GM23338 (cell line): ENCODE measurements at regions not wholly inside any gene's neighbourhood (a gene's known extent, or its start where the extent isn't known, plus 50 kb on each side); places are given as distances from the start of the nearest gene placed in this dataset.

Source experiments
- ATAC-seq: fragments of 200-7000 bp; cut with Tn5 transposase; 3 replicates; pipeline ENCODE4 v1.9.1; 2020
- DNase-seq: peaks from one replicate; pipeline ENCODE4 v3.0.0-alpha.2; 2015; ENCODE audit warnings: low spot score
- H2AFZ ChIP-seq: fragments of 200-600 bp; sonication (generic); 2 replicates; pipeline ENCODE4 v1.8.0; 2016; ENCODE audit warnings: antibody characterized with exemption, mild to moderate bottlenecking, moderate library complexity
- H3F3A ChIP-seq: fragments of 200-600 bp; sonication (generic); replicated peaks from 2 replicates; pipeline ENCODE4 v1.8.0; 2017; ENCODE audit warnings: antibody characterized with exemption, mixed run types, low read depth
- H3K27ac ChIP-seq: fragments of 200-600 bp; sonication (generic); 2 replicates; pipeline ENCODE4 v1.6.1; 2016; ENCODE audit warnings: low read depth
- H3K27me3 ChIP-seq: fragments of 200-600 bp; sonication (generic); 2 replicates; pipeline ENCODE4 v1.8.0; 2016; ENCODE audit warnings: mild to moderate bottlenecking, mixed run types, moderate library complexity; ENCODE audit not compliant: insufficient read depth
- H3K36me3 ChIP-seq: fragments of 200-600 bp; sonication (generic); 2 replicates; pipeline ENCODE4 v1.8.0; 2016; ENCODE audit warnings: mild to moderate bottlenecking; ENCODE audit not compliant: insufficient read depth
- H3K4me1 ChIP-seq: fragments of 200-600 bp; sonication (generic); 2 replicates; pipeline ENCODE4 v1.8.0; 2016; ENCODE audit warnings: mild to moderate bottlenecking, moderate library complexity; ENCODE audit not compliant: insufficient read depth
- H3K4me2 ChIP-seq: fragments of 200-600 bp; sonication (generic); 2 replicates; pipeline ENCODE4 v1.7.1; 2017; ENCODE audit warnings: mixed run types
- H3K4me3 ChIP-seq: fragments of 200-600 bp; sonication (generic); 2 replicates; pipeline ENCODE4 v1.6.1; 2016; ENCODE audit warnings: mixed run types
- H3K79me2 ChIP-seq: fragments of 200-600 bp; sonication (generic); replicated peaks from 2 replicates; pipeline ENCODE4 v1.8.0; 2017; ENCODE audit warnings: mild to moderate bottlenecking; ENCODE audit not compliant: insufficient read depth
- H3K9me2 ChIP-seq: fragments of 200-600 bp; sonication (generic); 2 replicates; pipeline ENCODE4 v1.8.0; 2017; ENCODE audit not compliant: insufficient read depth
- H4K20me1 ChIP-seq: fragments of 200-600 bp; sonication (generic); replicated peaks from 2 replicates; pipeline ENCODE4 v1.8.0; 2017; ENCODE audit warnings: mild to moderate bottlenecking; ENCODE audit not compliant: insufficient read depth
- H3K27ac Mint-ChIP-seq: 2 replicates; pipeline ENCODE4 v1.8.0; 2020; ENCODE audit warnings: inconsistent platforms, mild to moderate bottlenecking, moderate library complexity, mixed read lengths
- H3K27me3 Mint-ChIP-seq: 3 replicates; pipeline ENCODE4 v1.8.0; 2022; ENCODE audit warnings: low read depth, mild to moderate bottlenecking, moderate library complexity, mixed read lengths, inconsistent platforms; ENCODE audit not compliant: insufficient read depth, poor library complexity
- H3K36me3 Mint-ChIP-seq: 3 replicates; pipeline ENCODE4 v1.8.0; 2021; ENCODE audit warnings: low read depth, mild to moderate bottlenecking, inconsistent platforms, moderate library complexity, mixed read lengths
- H3K4me1 Mint-ChIP-seq: 3 replicates; pipeline ENCODE4 v1.8.0; 2020; ENCODE audit warnings: mild to moderate bottlenecking, inconsistent platforms, mixed read lengths
- H3K4me3 Mint-ChIP-seq: 3 replicates; pipeline ENCODE4 v1.8.0; 2021; ENCODE audit warnings: moderate library complexity, mild to moderate bottlenecking, inconsistent platforms, mixed read lengths
- H3K9me3 Mint-ChIP-seq: 3 replicates; pipeline ENCODE4 v1.8.0; 2020; ENCODE audit warnings: moderate library complexity, mild to moderate bottlenecking, inconsistent platforms, mixed read lengths
- CREB1 ChIP-seq: fragments of 250-450 bp; sonication (Bioruptor Pico); IDR thresholded peaks from 2 replicates; pipeline ENCODE4 v1.5.0; 2020; ENCODE audit warnings: low read depth, mild to moderate bottlenecking, moderate library complexity
- EZH2 ChIP-seq: fragments of 200-600 bp; sonication (generic); IDR thresholded peaks from one replicate; pipeline ENCODE4 v1.8.0; 2017; ENCODE audit warnings: antibody characterized with exemption, mild to moderate bottlenecking, low read depth; ENCODE audit not compliant: unreplicated experiment
- EZH2phosphoT487 ChIP-seq: fragments of 200-600 bp; sonication (generic); IDR thresholded peaks from one replicate; pipeline ENCODE4 v1.8.1; 2018; ENCODE audit warnings: antibody characterized with exemption; ENCODE audit not compliant: unreplicated experiment
- JUNB ChIP-seq: IDR thresholded peaks from one replicate; pipeline ENCODE4 v1.6.1; 2016; ENCODE audit warnings: antibody characterized with exemption; ENCODE audit not compliant: unreplicated experiment
- NANOG ChIP-seq: IDR thresholded peaks from 2 replicates; pipeline ENCODE4 v1.6.1; 2016; ENCODE audit warnings: antibody characterized with exemption, borderline replicate concordance
- POLR2AphosphoS5 ChIP-seq: IDR thresholded peaks from 2 replicates; pipeline ENCODE4 v1.6.1; 2016; ENCODE audit warnings: antibody characterized with exemption, low read depth
- REST ChIP-seq: IDR thresholded peaks from one replicate; pipeline ENCODE4 v1.6.1; 2018; ENCODE audit warnings: antibody characterized with exemption; ENCODE audit not compliant: unreplicated experiment
- STAT1 ChIP-seq: IDR thresholded peaks from one replicate; pipeline ENCODE4 v1.6.1; 2016; ENCODE audit warnings: antibody characterized with exemption; ENCODE audit not compliant: unreplicated experiment
- ZNF114 ChIP-seq: fragments of 250-450 bp; sonication (Bioruptor Pico); IDR thresholded peaks from 2 replicates; pipeline ENCODE4 v1.5.0; 2020; ENCODE audit warnings: mild to moderate bottlenecking, moderate library complexity
- ZNF331 ChIP-seq: fragments of 250-450 bp; sonication (Bioruptor Pico); IDR thresholded peaks from 2 replicates; pipeline ENCODE4 v1.5.0; 2020; ENCODE audit warnings: low read depth, mild to moderate bottlenecking, moderate library complexity
- ZNF462 ChIP-seq: fragments of 250-450 bp; sonication (Bioruptor Pico); IDR thresholded peaks from 2 replicates; pipeline ENCODE4 v1.5.0; 2020; ENCODE audit warnings: mild to moderate bottlenecking, moderate library complexity
- TF ChIP-seq, protein P1 (sequence below), 2 experiments: fragments of 200-600 bp in 1 of 2; sonication (generic) in 1 of 2; conservative IDR thresholded peaks; 2 replicates each; pipeline versions ENCODE4 v1.5.1 to v1.6.1; 2016 to 2017; ENCODE audit warnings: antibody characterized with exemption in 2 of 2, low read depth in 2 of 2, mild to moderate bottlenecking in 2 of 2, moderate library complexity in 1 of 2
- TF ChIP-seq, protein P2 (sequence below): IDR thresholded peaks from 2 replicates; pipeline ENCODE4 v1.6.1; 2016; ENCODE audit warnings: antibody characterized with exemption

DNA sequence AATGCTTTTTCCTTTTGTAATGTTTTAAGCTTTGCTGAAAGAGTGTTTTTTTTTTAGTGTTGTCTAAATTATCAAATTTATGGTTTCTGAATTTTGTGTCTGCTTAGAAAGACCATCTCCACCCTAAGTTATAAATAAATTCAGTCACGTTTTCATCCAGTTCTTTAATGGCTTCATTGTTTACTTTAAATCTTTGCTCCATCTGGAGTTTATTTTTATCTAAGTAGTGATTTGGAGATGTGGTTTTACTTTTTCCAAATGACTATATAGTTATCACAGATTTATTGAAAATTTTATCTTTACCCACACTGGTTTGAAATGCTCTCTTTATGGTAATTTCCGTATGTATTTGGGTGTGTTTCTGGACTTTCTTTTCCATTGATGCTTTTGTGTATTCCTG is 577.2 kb upstream of the ZNF608 start:
- H3K79me2 ChIP-seq = no peaks in the 10 kb centered on the region
- Mint-ChIP-seq H3K4me1 (peaks cover 22% of the 10 kb centered on the region; the same call in 2 of the 3 replicates), H3K4me3 (no peak overlapping the region), H3K27ac (peak overlapping the region; percentile 78), H3K36me3 (peaks cover 8% of the 10 kb centered on the region; the same call in 1 of the 3 replicates), H3K27me3 (no peaks in the 10 kb centered on the region), H3K9me3 (no peaks in the 10 kb centered on the region)
- H3K9me2 ChIP-seq = no peaks in the 10 kb centered on the region
- H3K36me3 ChIP-seq = no peaks in the 10 kb centered on the region
- peaks cover 5% of the 10 kb centered on the region for H3K4me1 ChIP-seq
- no peak overlapping the region for H2AFZ ChIP-seq
- no peak overlapping the region for H3K4me2 ChIP-seq
- H3K4me3 ChIP-seq = no peak overlapping the region
- H3F3A ChIP-seq = no peaks in the 10 kb centered on the region
- no peaks in the 10 kb centered on the region for H4K20me1 ChIP-seq
- no peaks in the 10 kb centered on the region for H3K27me3 ChIP-seq
- TF ChIP-seq EZH2phosphoT487 (no peak), STAT1 (no peak), ZNF462 (CRISPR knock-in tag) (no peak), REST (no peak), ZNF331 (no peak), JUNB (no peak), POLR2AphosphoS5 (no peak), CREB1 (CRISPR knock-in tag) (no peak), ZNF114 (CRISPR knock-in tag) (no peak), NANOG (no peak), EZH2 (no peak)
- TF ChIP-seq, protein P1, sequence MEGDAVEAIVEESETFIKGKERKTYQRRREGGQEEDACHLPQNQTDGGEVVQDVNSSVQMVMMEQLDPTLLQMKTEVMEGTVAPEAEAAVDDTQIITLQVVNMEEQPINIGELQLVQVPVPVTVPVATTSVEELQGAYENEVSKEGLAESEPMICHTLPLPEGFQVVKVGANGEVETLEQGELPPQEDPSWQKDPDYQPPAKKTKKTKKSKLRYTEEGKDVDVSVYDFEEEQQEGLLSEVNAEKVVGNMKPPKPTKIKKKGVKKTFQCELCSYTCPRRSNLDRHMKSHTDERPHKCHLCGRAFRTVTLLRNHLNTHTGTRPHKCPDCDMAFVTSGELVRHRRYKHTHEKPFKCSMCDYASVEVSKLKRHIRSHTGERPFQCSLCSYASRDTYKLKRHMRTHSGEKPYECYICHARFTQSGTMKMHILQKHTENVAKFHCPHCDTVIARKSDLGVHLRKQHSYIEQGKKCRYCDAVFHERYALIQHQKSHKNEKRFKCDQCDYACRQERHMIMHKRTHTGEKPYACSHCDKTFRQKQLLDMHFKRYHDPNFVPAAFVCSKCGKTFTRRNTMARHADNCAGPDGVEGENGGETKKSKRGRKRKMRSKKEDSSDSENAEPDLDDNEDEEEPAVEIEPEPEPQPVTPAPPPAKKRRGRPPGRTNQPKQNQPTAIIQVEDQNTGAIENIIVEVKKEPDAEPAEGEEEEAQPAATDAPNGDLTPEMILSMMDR (conservative IDR thresholded peaks at IDR 0.05; ENCODE audit: low read depth in 2 of 2) = no peak
- TF ChIP-seq, protein P2, sequence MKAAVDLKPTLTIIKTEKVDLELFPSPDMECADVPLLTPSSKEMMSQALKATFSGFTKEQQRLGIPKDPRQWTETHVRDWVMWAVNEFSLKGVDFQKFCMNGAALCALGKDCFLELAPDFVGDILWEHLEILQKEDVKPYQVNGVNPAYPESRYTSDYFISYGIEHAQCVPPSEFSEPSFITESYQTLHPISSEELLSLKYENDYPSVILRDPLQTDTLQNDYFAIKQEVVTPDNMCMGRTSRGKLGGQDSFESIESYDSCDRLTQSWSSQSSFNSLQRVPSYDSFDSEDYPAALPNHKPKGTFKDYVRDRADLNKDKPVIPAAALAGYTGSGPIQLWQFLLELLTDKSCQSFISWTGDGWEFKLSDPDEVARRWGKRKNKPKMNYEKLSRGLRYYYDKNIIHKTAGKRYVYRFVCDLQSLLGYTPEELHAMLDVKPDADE = no peak
- H3K27ac ChIP-seq = no peak overlapping the region
- DNase-seq (no peak), ATAC-seq (no peak)
